ENCODE measurements at regions not wholly inside any gene's neighbourhood (a gene's known extent, or its start where the extent isn't known, plus 50 kb on each side); places are given as distances from the start of the nearest gene placed in this dataset.

- in situ Hi-C loops (cut with HindIII; ENCODE audit: low sequenced_read_pairs) = no loop called here
- TF ChIP-seq CTCF (IDR thresholded peaks at IDR 0.05; ENCODE audit: low read depth, low read length, missing control alignments) = no peak
- DNase-seq (ENCODE audit: low read depth) = no peak
These were observed 381.9 kb downstream of the RAB28 start for GRCh38 chr4:13102092-13102742.

GRCh38 chr4:13097971-13098370 is 386.2 kb downstream of the RAB28 start:
- in situ Hi-C loops (cut with HindIII; ENCODE audit: low sequenced_read_pairs) = no loop called here

More at GRCh38 chr4:13102092-13102742, 381.9 kb downstream of the RAB28 start:
- no peak overlapping the region for H3K4me3 ChIP-seq (ENCODE audit: low read depth, low read length)

GRCh38 chr4:13095722-13096121 is 388.4 kb downstream of the RAB28 start:
- no peak overlapping the region for H3K4me3 ChIP-seq (ENCODE audit: low read depth, low read length)
- in situ Hi-C loops (cut with HindIII; ENCODE audit: low sequenced_read_pairs) = no loop called here
- no peak for TF ChIP-seq CTCF (IDR thresholded peaks at IDR 0.05; ENCODE audit: low read depth, low read length, missing control alignments)

More at GRCh38 chr4:13097971-13098370, 386.2 kb downstream of the RAB28 start:
- DNase-seq (ENCODE audit: low read depth) = no peak
- H3K4me3 ChIP-seq (ENCODE audit: low read depth, low read length) = no peak overlapping the region
- TF ChIP-seq CTCF (IDR thresholded peaks at IDR 0.05; ENCODE audit: low read depth, low read length, missing control alignments) = no peak

GRCh38 chr4:13093170-13093569 is 391.0 kb downstream of the RAB28 start:
- no peak for DNase-seq (ENCODE audit: low read depth)
- in situ Hi-C loops (cut with HindIII; ENCODE audit: low sequenced_read_pairs) = no loop called here
- H3K4me3 ChIP-seq (ENCODE audit: low read depth, low read length) = no peak overlapping the region
- TF ChIP-seq CTCF (IDR thresholded peaks at IDR 0.05; ENCODE audit: low read depth, low read length, missing control alignments) = no peak

More at GRCh38 chr4:13095722-13096121, 388.4 kb downstream of the RAB28 start:
- no peak for DNase-seq (ENCODE audit: low read depth)

GRCh38 chr4:13092702-13093101 is 391.4 kb downstream of the RAB28 start:
- in situ Hi-C loops (cut with HindIII; ENCODE audit: low sequenced_read_pairs) = no loop called here
- DNase-seq (ENCODE audit: low read depth) = peak; percentile 33
- no peak overlapping the region for H3K4me3 ChIP-seq (ENCODE audit: low read depth, low read length)
- no peak for TF ChIP-seq CTCF (IDR thresholded peaks at IDR 0.05; ENCODE audit: low read depth, low read length, missing control alignments)

- in situ Hi-C loops (cut with HindIII; ENCODE audit: low sequenced_read_pairs) = no loop called here
These were observed 394.5 kb downstream of the RAB28 start for GRCh38 chr4:13089659-13089998.

More at GRCh38 chr4:13089659-13089998, 394.5 kb downstream of the RAB28 start:
- no peak for TF ChIP-seq CTCF (IDR thresholded peaks at IDR 0.05; ENCODE audit: low read depth, low read length, missing control alignments)
- DNase-seq (ENCODE audit: low read depth) = no peak
- no peak overlapping the region for H3K4me3 ChIP-seq (ENCODE audit: low read depth, low read length)
